Middle frontal gyrus (tissue), 1 donor: ENCODE measurements at regions not wholly inside any gene's neighbourhood (a gene's known extent, or its start where the extent isn't known, plus 50 kb on each side); places are given as distances from the start of the nearest gene placed in this dataset.
"Not testable (repeated sequence)": the region's sequence is repeated elsewhere in the genome, so short reads cannot be mapped to it uniquely, and the experiment has no call there.

Source experiments
- DNase-seq: peaks from one replicate; pipeline ENCODE4 v3.0.0-alpha.2; 2015; ENCODE audit warnings: low spot score; ENCODE audit errors: extremely low spot score

- DNase-seq, result no peak
Observed at GRCh38 chr13:81591528-81592220, 1250.7 kb upstream of the SPRY2 start.

DNA sequence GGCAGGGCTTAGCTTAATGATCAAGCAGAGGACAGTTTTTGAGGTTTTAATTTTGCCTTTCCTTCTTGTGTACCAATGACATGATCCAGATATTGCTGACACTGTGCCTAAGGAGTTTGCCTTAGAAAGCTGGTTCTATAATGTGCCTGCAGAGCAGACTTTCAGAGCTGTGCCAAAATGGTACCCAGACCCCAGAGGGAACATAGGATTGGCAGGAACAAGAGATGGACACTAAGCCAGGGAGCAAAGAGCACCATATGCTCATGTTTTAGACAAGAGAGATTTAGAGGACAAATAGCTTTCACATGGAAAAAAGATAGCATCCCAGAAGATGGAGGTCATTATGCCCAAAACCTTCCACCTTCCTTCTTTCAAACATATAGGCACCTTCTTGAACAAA, 1241.5 kb upstream of the SPRY2 start:
- no peak for DNase-seq

- DNase-seq, result no peak
Observed at GRCh38 chr13:81577601-81578195, 1236.8 kb upstream of the SPRY2 start.

- no peak for DNase-seq
Observed at GRCh38 chr13:81568824-81569223, 1227.9 kb upstream of the SPRY2 start.

GRCh38 chr13:81565849-81566248, 1224.9 kb upstream of the SPRY2 start:
- DNase-seq, result no peak

GRCh38 chr13:81563091-81563490, 1222.2 kb upstream of the SPRY2 start:
- DNase-seq, result no peak

GRCh38 chr13:81562598-81562997, 1221.7 kb upstream of the SPRY2 start:
- DNase-seq, result no peak

GRCh38 chr13:81551036-81551435, 1210.1 kb upstream of the SPRY2 start:
- no peak for DNase-seq

GRCh38 chr13:81546294-81546693, 1205.4 kb upstream of the SPRY2 start:
- not testable (repeated sequence) for DNase-seq

DNA sequence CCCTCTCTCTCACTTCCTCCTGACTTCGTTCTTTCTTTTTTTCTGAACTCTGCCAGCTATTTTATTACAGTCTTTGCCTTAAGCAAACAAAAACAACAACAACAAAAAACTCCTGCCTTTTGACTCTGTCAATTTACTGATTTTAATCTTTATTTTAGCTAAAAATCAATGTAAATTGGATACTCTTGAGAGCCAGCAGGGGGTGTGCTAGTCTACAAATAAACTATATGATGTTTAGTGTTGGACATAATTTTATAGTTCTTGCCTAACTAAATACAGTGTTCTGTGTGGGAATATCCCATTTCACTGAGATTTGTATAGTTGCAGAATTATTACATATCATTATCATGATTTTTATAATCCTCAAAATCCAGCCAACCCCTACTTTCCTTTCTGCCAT, 1199.9 kb upstream of the SPRY2 start:
- no peak for DNase-seq

DNA sequence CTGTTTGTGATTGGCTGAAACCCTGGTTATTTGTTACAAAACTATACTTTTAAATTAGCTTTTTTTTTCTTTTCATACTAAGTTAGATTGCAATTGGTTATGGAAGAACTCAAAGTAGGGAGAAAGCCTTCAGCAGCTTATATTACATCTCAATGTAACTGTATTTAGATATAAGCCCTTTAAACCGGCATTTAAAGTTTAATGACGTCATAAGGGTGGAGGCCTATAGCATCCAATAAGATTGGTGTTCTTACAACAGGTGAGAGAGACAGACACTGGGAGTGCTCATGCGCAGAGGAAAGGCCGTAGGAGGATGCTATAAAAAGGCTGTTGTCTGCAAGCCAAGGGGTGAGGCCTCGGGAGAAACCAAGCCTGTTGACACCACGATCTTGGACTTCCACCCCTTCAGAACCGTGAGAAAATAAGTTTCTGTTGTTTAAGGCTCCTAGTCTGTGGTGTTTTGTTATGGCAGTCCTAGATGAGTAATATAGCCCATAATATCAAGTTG, 1198.8 kb upstream of the SPRY2 start:
- DNase-seq, result no peak

DNA sequence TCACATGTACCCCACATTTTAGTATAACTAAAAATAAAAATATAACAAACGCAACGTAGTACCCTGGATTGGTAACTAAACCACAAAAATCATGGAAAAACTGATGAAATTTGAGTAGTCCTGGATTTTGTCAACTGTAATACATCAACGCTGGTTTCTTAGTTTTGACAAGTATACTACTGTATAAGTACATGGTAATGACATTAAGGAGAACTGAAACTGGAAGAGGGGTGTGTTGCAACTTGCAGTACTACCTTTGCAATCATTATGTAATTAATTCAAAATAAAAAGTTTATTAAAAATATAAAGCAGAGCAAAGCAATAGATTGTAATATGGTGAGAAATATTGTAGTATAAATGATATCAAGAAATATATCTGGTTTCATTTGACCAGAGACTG, 1158.0 kb upstream of the SPRY2 start:
- DNase-seq, result no peak

DNA sequence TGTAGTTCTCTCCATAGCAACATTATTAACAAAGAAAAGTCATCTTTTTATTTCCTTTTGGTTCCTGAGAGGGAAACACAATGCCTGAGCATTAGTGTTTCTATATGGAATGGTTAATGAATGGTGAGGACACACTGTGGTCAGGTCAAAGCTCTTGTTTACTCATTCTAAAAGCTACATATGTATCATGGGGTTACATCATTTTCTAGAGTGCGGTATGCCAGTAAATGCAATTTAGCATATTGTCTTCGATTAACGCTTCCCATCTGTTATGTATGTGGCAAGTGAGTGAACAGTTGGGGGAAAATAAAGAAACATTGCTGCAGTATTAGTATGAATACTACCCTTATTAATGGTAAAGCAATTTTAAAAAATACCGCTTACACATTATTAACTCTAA, 1152.2 kb upstream of the SPRY2 start:
- DNase-seq, result no peak

- no peak for DNase-seq
Observed at GRCh38 chr13:81492449-81492848, 1151.5 kb upstream of the SPRY2 start.

- DNase-seq, result no peak
Observed at GRCh38 chr13:81488021-81488420, 1147.1 kb upstream of the SPRY2 start.

DNA sequence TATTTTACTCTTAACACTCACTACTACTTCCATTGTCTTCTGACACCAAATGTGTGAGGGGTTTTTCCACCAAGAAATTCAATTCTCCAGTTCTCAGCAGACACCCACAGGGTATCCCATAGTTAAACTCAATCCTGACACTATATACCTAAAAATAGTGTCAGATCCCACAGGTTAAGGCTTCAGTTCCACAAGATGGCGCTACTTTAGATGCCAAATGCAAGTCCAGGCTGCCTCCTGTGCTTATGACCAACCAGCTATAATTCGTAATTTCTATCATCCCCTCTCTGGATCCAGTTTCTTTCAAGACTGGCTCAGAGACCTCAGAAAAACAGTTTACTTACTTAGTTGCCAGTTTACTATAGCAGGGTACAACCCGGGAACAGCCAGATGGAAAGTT, 1146.2 kb upstream of the SPRY2 start:
- no peak for DNase-seq

- DNase-seq, result no peak
Observed at GRCh38 chr13:81480634-81481033, 1139.7 kb upstream of the SPRY2 start.

GRCh38 chr13:81473366-81473899, 1132.5 kb upstream of the SPRY2 start:
- DNase-seq, result no peak

GRCh38 chr13:81458170-81458569, 1117.2 kb upstream of the SPRY2 start:
- DNase-seq, result no peak

DNA sequence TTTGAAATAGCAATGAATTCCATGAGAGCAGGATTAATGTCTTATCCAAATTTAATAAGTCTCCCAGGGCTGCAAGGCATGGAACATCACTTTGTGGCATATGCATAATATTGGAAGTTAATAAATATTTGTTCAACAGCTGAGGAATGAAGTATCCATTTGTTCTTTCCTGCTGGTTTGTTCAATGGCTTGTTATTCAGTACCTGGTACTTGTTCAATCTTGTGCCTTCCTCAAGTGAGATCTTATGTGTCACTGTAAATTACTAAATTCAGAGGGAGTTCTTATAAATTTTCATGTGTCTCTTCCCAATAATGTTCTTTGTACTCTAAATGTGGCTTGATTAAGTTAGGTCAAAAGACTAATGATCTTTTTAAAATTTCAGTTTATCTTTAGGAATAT, 1105.5 kb upstream of the SPRY2 start:
- DNase-seq, result no peak

GRCh38 chr13:81442904-81443303, 1102.0 kb upstream of the SPRY2 start:
- DNase-seq, result no peak

- no peak for DNase-seq
Observed at GRCh38 chr13:81425286-81425685, 1084.4 kb upstream of the SPRY2 start.

DNA sequence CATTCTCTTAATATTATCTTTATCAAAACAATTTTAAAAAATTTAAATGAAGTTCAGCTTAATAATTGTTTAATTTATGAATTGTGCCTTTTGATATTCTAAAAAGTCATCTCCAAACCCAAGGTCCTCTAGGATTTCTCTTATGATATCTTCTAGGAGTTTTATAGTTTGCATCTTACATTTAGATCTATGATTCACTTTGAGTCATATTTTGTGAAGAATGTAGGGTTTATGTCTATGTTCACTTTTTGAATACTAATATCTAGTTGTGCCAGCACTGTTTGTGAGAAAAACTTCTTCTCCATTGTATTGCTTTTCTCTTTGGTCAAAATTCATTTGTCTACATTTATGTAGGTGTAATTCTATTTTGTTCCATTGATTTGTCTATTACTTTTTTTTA, 1068.4 kb upstream of the SPRY2 start:
- DNase-seq, result no peak
